Esophagus squamous epithelium (tissue), 5 donors: ENCODE measurements at regions not wholly inside any gene's neighbourhood (a gene's known extent, or its start where the extent isn't known, plus 50 kb on each side); places are given as distances from the start of the nearest gene placed in this dataset.
A peak's percentile ranks its signal among the peaks of the same experiment; 100 is the strongest.

ENCODE experiments used
- DNase-seq: peaks from one replicate; lab custom pipeline; 2025; lab: John Stamatoyannopoulos, UW
- H3K27ac ChIP-seq, 4 donors: fragments of 200-600 bp; sonication (generic); one replicate each; pipeline ENCODE4 v1.5.1; 2016 to 2019; ENCODE audit warnings: mild to moderate bottlenecking in 1 of 4
- H3K27me3 ChIP-seq, 4 donors: fragments of 200-600 bp; sonication (generic); 1 replicate in 3 of 4; 2 replicates in 1 of 4; pipeline versions ENCODE4 v1.5.1 to v1.6.0; 2017 to 2021; ENCODE audit warnings: antibody characterized with exemption in 1 of 4
- H3K36me3 ChIP-seq, 3 donors: fragments of 200-600 bp; sonication (generic); one replicate each; pipeline ENCODE4 v1.5.1; 2016 to 2019
- H3K4me1 ChIP-seq, 3 donors: fragments of 200-600 bp; sonication (generic); one replicate each; pipeline ENCODE4 v1.5.1; 2017 to 2019
- H3K4me3 ChIP-seq, 4 donors: fragments of 200-600 bp; sonication (generic); 1 replicate in 3 of 4; 2 replicates in 1 of 4; pipeline ENCODE4 v1.5.1; 2016 to 2019; ENCODE audit warnings: mild to moderate bottlenecking in 2 of 4, moderate library complexity in 1 of 4
- H3K9me3 ChIP-seq, 3 donors: fragments of 200-600 bp; sonication (generic); one replicate each; pipeline ENCODE4 v1.5.1; 2016 to 2019
- POLR2A ChIP-seq, 4 donors: fragments of 450-650 bp; IDR thresholded peaks; one replicate each; pipeline ENCODE4 v1.6.1; 2017; ENCODE audit warnings: antibody characterized with exemption in 4 of 4, mild to moderate bottlenecking in 4 of 4, moderate library complexity in 3 of 4
- WGBS, 2 donors: methylation state at CpG; one replicate each; pipeline ENCODE4 v1.1.5; 2018; 5-methylcytosine and 5-hydroxymethylcytosine counted together
- intact Hi-C: fragments of 100-400 bp; cut with DNase I; formaldehyde crosslinking; loops from one replicate; pipeline ENCODE4 v1.15.0; 2022
- TF ChIP-seq, protein P1 (sequence below), 6 experiments: fragments of 450-650 bp in 4 of 6; fragments of 200-600 bp in 2 of 6; sonication (generic) in 2 of 6; IDR thresholded peaks; one replicate each; pipeline ENCODE4 v1.5.1; 2016 to 2019; ENCODE audit warnings: antibody characterized with exemption in 6 of 6, mild to moderate bottlenecking in 4 of 6, moderate library complexity in 4 of 6
- donor health status: DM: yes; HTN: yes; CAD: no.

DNA sequence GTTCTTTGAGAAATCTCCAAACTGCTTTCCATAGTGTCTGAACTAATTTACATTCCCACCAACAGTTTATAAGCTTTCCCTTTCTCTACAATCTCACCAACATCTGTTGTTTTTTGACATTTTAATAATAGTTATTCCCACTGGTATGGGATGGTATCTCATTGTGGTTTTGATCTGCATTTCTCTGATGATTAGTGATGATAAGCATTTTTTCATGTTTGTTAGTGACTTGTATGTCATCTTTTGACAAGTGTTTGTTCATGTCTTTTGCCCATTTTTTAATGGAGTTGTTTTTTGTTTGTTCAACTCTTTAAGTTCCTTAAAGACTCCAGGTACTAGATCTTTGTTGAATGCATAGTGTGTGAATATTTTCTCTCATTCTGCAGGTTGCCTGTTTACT is 116.6 kb upstream of the TSC22D2 start:
- no peak overlapping the region for H3K4me3 ChIP-seq
- intact Hi-C loops = no loop called here
- peaks cover 0 to 13% (median 0%) of the 10 kb centered on the region in 3 donors for H3K4me1 ChIP-seq

DNA sequence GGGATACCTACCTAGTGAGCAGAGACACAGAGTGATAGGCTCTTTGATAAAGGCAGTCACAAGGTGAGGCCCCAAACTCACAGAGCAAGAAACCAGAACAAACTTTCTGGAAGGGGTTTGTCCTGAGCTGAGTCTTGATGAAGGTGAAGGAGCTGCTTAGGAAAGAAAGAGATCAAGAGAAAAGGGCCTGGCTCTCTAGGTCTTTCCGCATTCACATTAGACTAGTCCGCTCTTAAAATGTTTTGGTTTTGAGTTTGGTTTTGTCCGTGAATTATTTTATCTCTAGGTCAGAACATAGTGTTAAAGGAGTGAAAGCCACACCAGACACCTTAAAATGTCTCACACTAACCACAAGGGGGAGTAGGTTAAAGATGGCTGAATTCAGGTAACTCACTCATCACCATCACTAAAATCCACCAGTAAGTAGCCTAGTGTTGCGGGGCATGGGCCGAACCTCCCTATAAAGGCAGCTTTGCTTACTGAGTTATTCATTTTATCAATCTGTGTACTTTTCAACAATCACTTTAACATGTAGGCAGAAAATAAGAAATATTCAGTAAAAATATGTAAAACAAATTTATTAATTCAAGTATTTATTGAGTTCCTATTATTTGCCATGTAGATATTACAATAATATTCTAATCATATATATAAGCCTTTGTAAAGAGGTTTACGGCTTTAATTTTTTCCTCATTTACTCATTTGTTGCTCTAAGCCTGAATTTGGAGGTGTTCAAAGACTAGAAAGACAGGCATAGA is 121.5 kb upstream of the TSC22D2 start:
- WGBS, 2 donors = 49 to 59% methylated on average over 6 of the region's 6 CpGs
- no peak overlapping the region for H3K27ac ChIP-seq
- no peaks in the 10 kb centered on the region for H3K27me3 ChIP-seq
- H3K36me3 ChIP-seq = no peaks in the 10 kb centered on the region
- no peak for DNase-seq
- no peaks in the 10 kb centered on the region for H3K9me3 ChIP-seq
- TF ChIP-seq, protein P1, sequence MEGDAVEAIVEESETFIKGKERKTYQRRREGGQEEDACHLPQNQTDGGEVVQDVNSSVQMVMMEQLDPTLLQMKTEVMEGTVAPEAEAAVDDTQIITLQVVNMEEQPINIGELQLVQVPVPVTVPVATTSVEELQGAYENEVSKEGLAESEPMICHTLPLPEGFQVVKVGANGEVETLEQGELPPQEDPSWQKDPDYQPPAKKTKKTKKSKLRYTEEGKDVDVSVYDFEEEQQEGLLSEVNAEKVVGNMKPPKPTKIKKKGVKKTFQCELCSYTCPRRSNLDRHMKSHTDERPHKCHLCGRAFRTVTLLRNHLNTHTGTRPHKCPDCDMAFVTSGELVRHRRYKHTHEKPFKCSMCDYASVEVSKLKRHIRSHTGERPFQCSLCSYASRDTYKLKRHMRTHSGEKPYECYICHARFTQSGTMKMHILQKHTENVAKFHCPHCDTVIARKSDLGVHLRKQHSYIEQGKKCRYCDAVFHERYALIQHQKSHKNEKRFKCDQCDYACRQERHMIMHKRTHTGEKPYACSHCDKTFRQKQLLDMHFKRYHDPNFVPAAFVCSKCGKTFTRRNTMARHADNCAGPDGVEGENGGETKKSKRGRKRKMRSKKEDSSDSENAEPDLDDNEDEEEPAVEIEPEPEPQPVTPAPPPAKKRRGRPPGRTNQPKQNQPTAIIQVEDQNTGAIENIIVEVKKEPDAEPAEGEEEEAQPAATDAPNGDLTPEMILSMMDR (IDR thresholded peaks at IDR 0.05) = peak; percentile 19 to 79 (median 52)
- no peak for TF ChIP-seq POLR2A (IDR thresholded peaks at IDR 0.05)
- no peaks in the 10 kb centered on the region for H3K4me1 ChIP-seq
- no peak overlapping the region for H3K4me3 ChIP-seq
- intact Hi-C loops = loop anchor here (10.0 kb wide), 1 partner anchor 208 kb away; no protein-coding TSS in a partner anchor

More for the DNA sequence above, 116.6 kb upstream of the TSC22D2 start:
- Histone ChIP-seq H3K36me3 (no peaks in the 10 kb centered on the region), H3K9me3 (no peaks in the 10 kb centered on the region), H3K27me3 (no peaks in the 10 kb centered on the region), H3K27ac (no peak overlapping the region)
- no peak for DNase-seq
- no peak for TF ChIP-seq POLR2A (IDR thresholded peaks at IDR 0.05)

DNA sequence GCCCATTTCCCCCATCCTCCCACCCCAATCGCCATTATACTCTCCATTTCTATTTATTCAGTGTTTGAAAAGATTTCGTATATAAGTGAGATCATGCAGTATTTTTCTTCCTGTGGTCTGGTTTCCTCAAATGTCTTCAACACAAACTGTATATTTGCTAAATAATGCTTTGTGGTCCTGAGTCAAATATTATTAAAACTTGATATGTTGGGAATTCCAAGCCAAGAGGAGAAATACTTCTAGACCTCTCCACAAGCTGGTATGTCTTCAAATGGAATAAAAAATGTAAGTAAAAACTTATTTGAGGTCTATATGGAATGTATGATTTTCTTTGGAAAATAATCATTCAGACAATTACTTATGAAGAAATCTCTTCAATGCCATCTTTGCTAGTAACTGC is 122.5 kb upstream of the TSC22D2 start:
- no peak for DNase-seq
- intact Hi-C loops = loop anchor here (10.0 kb wide), 1 partner anchor 209 kb away; no protein-coding TSS in a partner anchor
- Histone ChIP-seq H3K27me3 (no peaks in the 10 kb centered on the region), H3K9me3 (no peaks in the 10 kb centered on the region), H3K4me1 (no peaks in the 10 kb centered on the region), H3K4me3 (no peak overlapping the region), H3K27ac (no peak overlapping the region), H3K36me3 (no peaks in the 10 kb centered on the region)
- no peak for TF ChIP-seq POLR2A (IDR thresholded peaks at IDR 0.05)
- TF ChIP-seq, protein P1 (IDR thresholded peaks at IDR 0.05) = no peak
- WGBS, 2 donors = 84 to 89% methylated on average over 2 of the region's 2 CpGs

DNA sequence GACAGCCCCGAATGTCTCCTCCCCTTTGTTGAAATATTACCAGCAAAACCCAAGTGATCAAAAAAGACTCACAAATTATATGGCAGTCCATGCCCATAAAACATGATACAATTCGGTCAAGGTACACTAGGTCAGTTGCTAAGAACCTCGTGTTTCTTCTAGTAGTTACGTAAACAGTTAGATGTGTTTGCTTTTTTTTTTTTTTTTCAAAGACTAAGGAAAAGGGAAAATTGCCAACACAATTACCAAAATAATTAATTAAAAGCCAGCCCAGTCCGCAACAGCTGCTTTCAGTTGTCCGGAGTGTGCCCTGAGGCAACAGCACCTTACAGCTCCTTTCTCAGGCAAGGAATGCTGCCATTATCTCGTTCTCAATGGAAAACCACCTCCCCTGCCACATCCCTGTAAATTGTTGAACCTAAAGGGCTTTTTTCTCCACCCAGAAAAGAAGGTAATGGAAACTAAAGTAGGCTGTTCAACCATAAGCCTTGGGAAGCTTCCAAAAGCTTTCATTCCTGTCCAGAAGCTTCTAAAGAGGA is 129.2 kb upstream of the TSC22D2 start:
- DNase-seq = no peak
- TF ChIP-seq, protein P1 (IDR thresholded peaks at IDR 0.05) = no peak
- Histone ChIP-seq H3K27ac (no peak overlapping the region), H3K27me3 (no peaks in the 10 kb centered on the region), H3K36me3 (no peaks in the 10 kb centered on the region), H3K9me3 (no peaks in the 10 kb centered on the region), H3K4me1 (no peaks in the 10 kb centered on the region), H3K4me3 (no peak overlapping the region)
- 44 to 61% methylated on average over 7 of the region's 7 CpGs for WGBS, 2 donors
- intact Hi-C loops = no loop called here

DNA sequence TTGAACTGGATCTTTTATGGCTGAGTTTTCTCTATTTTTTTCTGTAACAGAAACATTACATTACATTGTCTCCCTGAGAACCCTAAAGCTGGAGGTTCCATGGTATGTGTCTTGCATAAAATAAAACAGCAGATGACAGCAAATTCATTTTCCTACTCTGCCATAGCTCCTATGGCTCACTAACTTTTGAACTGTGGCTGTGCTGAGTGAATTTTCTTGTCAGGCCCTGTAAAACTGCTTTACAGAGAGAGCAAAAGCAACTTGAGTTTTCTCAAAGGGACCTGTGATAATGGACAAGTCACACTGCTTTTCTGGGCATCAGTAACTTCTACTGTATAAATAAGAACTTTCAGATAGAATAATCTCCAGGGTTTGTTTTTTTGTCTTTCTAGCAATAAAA is 129.9 kb upstream of the TSC22D2 start:
- no peak for DNase-seq
- intact Hi-C loops = no loop called here
- no peaks in the 10 kb centered on the region for H3K9me3 ChIP-seq
- no peak overlapping the region for H3K27ac ChIP-seq
- H3K4me3 ChIP-seq = no peak overlapping the region
- H3K27me3 ChIP-seq = no peaks in the 10 kb centered on the region
- TF ChIP-seq POLR2A (IDR thresholded peaks at IDR 0.05) = no peak
- TF ChIP-seq, protein P1 (IDR thresholded peaks at IDR 0.05) = no peak
- no peaks in the 10 kb centered on the region for H3K36me3 ChIP-seq
- no peaks in the 10 kb centered on the region for H3K4me1 ChIP-seq
